Kidney (tissue), 13 donors: ENCODE measurements at regions not wholly inside any gene's neighbourhood (a gene's known extent, or its start where the extent isn't known, plus 50 kb on each side); places are given as distances from the start of the nearest gene placed in this dataset.

Source experiments
- DNase-seq, 5 donors: peaks; one replicate each; pipeline ENCODE4 v3.0.0-alpha.2; 2013 to 2020
- FAIRE-seq: peaks from 2 replicates; lab custom pipeline; 2012; peaks lifted over from hg19 to GRCh38; lab: Jason Lieb, UNC
- H3K27ac ChIP-seq, 2 donors: one replicate each; pipeline ENCODE4 v1.7.0; 2013; ENCODE audit warnings: low read depth in 2 of 2, low read length in 2 of 2, inconsistent platforms in 1 of 2
- H3K27me3 ChIP-seq: one replicate; pipeline ENCODE4 v1.7.1; 2013; ENCODE audit warnings: low read length, inconsistent platforms; ENCODE audit not compliant: control insufficient read depth, insufficient read depth
- H3K36me3 ChIP-seq, 3 donors: one replicate each; pipeline versions ENCODE4 v1.7.0 to v1.7.1; 2013; ENCODE audit warnings: low read length in 3 of 3, control low read depth in 1 of 3, inconsistent platforms in 1 of 3; ENCODE audit not compliant: insufficient read depth in 3 of 3, control insufficient read depth in 2 of 3
- H3K4me1 ChIP-seq, 3 donors: one replicate each; pipeline versions ENCODE4 v1.7.0 to v1.7.1; 2013; ENCODE audit warnings: low read length in 3 of 3, inconsistent platforms in 1 of 3, low read depth in 1 of 3; ENCODE audit not compliant: control insufficient read depth in 2 of 3, insufficient read depth in 2 of 3
- H3K4me3 ChIP-seq, 3 donors: one replicate each; pipeline versions ENCODE4 v1.7.0 to v1.8.1; 2013; ENCODE audit warnings: low read length in 3 of 3, control low read depth in 1 of 3, inconsistent platforms in 1 of 3
- H3K9ac ChIP-seq, 3 donors: one replicate each; pipeline versions ENCODE4 v1.7.0 to v1.7.1; 2013; ENCODE audit warnings: low read length in 3 of 3, control low read depth in 1 of 3, inconsistent platforms in 1 of 3
- H3K9me3 ChIP-seq, 3 donors: one replicate each; pipeline versions ENCODE4 v1.7.0 to v1.7.1; 2013; ENCODE audit warnings: low read length in 3 of 3, control low read depth in 1 of 3, inconsistent platforms in 1 of 3; ENCODE audit not compliant: control insufficient read depth in 2 of 3, insufficient read depth in 1 of 3
- CTCF ChIP-seq: IDR thresholded peaks from 3 replicates; pipeline ENCODE4 v1.5.1; 2012; ENCODE audit warnings: mild to moderate bottlenecking, moderate library complexity, borderline replicate concordance; ENCODE audit not compliant: insufficient read depth; ENCODE audit errors: extremely low read depth
- intact Hi-C: fragments of 100-400 bp; cut with DNase I; formaldehyde crosslinking; loops from one replicate; pipeline ENCODE4 v1.11.1; 2022
- donor health status: control.
- donor health status: control.
- donor health status: control.
- donor health status: control.
- donor health status: control.
- donor health status: DM: yes; HTN: yes; CAD: no.
- donor health status: Normal renal cell carcinoma (clear cell type).

DNA sequence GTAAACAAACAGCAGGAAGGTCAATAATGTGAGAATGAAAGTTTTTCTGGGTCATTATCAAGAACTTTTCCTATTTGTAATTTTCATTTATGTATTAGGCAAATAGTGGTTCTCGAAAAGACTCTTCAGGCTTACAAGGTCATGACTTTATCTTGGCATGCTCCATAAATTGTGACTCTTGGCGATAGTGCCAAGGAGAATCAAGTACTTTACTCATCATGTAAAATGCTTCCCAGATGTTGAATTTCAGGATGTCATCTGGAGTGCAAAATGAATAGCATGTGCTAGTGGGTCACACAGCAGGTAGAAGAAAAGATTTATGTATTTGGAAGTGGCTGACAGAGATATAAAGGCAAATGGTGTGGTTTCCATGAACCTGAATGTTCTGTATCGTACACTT is 1492.7 kb upstream of the PCDH20 start:
- H3K9ac ChIP-seq, result no peak overlapping the region
- no peaks in the 10 kb centered on the region for H3K9me3 ChIP-seq
- H3K27ac ChIP-seq, result no peak overlapping the region
- H3K36me3 ChIP-seq, result no peaks in the 10 kb centered on the region
- H3K4me3 ChIP-seq, result no peak overlapping the region
- DNase-seq (peak in 1 of 5 donors; percentile 0), FAIRE-seq (no peak)
- H3K27me3 ChIP-seq, result no peaks in the 10 kb centered on the region
- no peaks in the 10 kb centered on the region for H3K4me1 ChIP-seq
- no peak for TF ChIP-seq CTCF
- intact Hi-C loops, result no loop called here

- Histone ChIP-seq H3K36me3 (no peaks in the 10 kb centered on the region), H3K9ac (no peak overlapping the region), H3K4me3 (no peak overlapping the region), H3K27ac (no peak overlapping the region), H3K27me3 (no peaks in the 10 kb centered on the region), H3K4me1 (no peaks in the 10 kb centered on the region), H3K9me3 (no peaks in the 10 kb centered on the region)
- intact Hi-C loops, result no loop called here
- no peak for TF ChIP-seq CTCF
- FAIRE-seq (no peak), DNase-seq (no peak)
Measured at GRCh38 chr13:62906896-62907295, 1491.2 kb upstream of the PCDH20 start.

DNA sequence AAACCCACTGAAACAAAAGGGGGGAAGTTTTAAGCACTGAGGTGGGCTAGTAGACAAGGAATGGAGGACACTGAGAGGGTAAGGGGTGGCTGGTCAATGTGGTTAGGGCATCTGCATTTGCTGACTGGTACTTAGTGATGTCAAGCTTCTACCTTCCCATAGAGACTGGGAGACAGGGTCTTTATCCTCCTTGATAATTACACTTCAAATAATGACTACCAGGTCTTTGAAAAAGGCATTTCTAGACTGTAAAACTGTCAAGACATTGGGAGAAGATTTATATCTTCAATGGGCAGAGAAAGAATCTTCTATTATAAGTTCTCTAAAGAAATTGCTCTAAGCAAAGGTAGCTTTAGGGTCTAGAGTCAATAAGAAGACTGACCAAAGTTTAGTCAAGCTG is 1490.8 kb upstream of the PCDH20 start:
- intact Hi-C loops, result no loop called here
- H3K27me3 ChIP-seq, result no peaks in the 10 kb centered on the region
- FAIRE-seq (no peak), DNase-seq (no peak)
- no peaks in the 10 kb centered on the region for H3K9me3 ChIP-seq
- no peak overlapping the region for H3K27ac ChIP-seq
- no peak overlapping the region for H3K4me3 ChIP-seq
- no peak overlapping the region for H3K9ac ChIP-seq
- H3K4me1 ChIP-seq, result no peaks in the 10 kb centered on the region
- H3K36me3 ChIP-seq, result no peaks in the 10 kb centered on the region
- no peak for TF ChIP-seq CTCF

DNA sequence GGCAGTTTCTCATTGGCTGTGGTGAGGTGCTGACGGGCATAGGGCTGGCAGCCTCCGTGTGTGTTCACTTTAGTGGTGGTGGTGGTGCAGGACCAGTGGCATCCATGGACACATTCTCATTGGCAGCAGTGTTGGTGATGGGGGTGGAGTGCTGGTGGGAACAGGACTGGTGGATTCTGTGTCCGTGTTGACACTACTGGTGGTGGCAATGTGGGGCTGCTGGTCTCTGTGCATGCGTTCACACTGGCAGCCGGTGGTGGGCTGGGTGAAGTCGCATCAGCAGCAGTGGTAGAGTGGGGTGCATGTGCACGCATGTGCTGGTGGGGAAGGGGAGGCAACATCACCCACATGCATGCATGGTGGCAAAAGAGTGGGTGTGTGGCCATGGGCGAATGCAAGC is 1471.4 kb upstream of the PCDH20 start:
- Histone ChIP-seq H3K27ac (no peak overlapping the region), H3K9ac (no peak overlapping the region), H3K4me3 (no peak overlapping the region), H3K4me1 (no peaks in the 10 kb centered on the region), H3K27me3 (no peaks in the 10 kb centered on the region), H3K36me3 (no peaks in the 10 kb centered on the region), H3K9me3 (no peaks in the 10 kb centered on the region)
- FAIRE-seq, result no peak
- TF ChIP-seq CTCF, result no peak
- no peak for DNase-seq
- intact Hi-C loops, result no loop called here
